T-helper 2 cell treated with Interferon-gamma antibody and Interleukin-4, amounts not matched to agents 5 μg/mL and 100 μg/mL, for 36 hours (primary cell): ENCODE measurements at regions not wholly inside any gene's neighbourhood (a gene's known extent, or its start where the extent isn't known, plus 50 kb on each side); places are given as distances from the start of the nearest gene placed in this dataset.
"Not testable (repeated sequence)": the region's sequence is repeated elsewhere in the genome, so short reads cannot be mapped to it uniquely, and the experiment has no call there.

Experiments
- DNase-seq: peaks from one replicate; pipeline ENCODE4 v3.0.0; 2021; ENCODE audit warnings: low spot score
- H3K27ac Mint-ChIP-seq: one replicate; pipeline ENCODE4 v1.8.0; 2021; ENCODE audit warnings: mild to moderate bottlenecking, mixed read lengths
- H3K27me3 Mint-ChIP-seq: one replicate; pipeline ENCODE4 v1.8.0; 2021; ENCODE audit warnings: low read depth, mixed read lengths
- H3K36me3 Mint-ChIP-seq: one replicate; pipeline ENCODE4 v1.8.0; 2021; ENCODE audit warnings: low read depth, mixed read lengths
- H3K4me1 Mint-ChIP-seq: one replicate; pipeline ENCODE4 v1.8.0; 2021; ENCODE audit warnings: low read depth, mixed read lengths
- H3K4me3 Mint-ChIP-seq: one replicate; pipeline ENCODE4 v1.8.0; 2022; ENCODE audit warnings: mild to moderate bottlenecking, moderate library complexity, mixed read lengths
- H3K9me3 Mint-ChIP-seq: one replicate; pipeline ENCODE4 v1.8.0; 2021; ENCODE audit warnings: mixed read lengths

DNA sequence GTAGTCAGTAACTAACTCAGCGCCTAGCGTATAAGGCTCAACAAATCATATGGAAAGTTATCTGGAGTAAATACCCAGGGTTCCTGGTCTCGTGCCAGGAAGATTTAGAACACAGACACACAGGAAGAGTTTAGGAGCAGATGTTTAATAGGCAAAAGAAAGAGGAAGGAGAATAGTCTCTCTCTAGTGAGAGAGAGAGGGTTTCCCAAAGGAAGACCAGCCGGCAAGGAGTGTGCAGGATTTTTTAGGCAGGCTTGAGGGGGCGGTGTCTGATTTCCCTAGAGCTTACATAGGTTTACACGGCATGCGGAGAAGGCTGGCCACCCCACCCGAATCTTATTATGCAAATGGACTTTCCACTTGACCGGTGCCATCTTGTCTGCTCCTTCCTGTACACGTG lies 284.0 kb upstream of the FRG1 start:
- H3K9me3 Mint-ChIP-seq = no peaks in the 10 kb centered on the region
- H3K36me3 Mint-ChIP-seq = no peaks in the 10 kb centered on the region
- peaks cover 6% of the 10 kb centered on the region for H3K4me1 Mint-ChIP-seq
- no peak overlapping the region for H3K27ac Mint-ChIP-seq
- no peaks in the 10 kb centered on the region for H3K27me3 Mint-ChIP-seq
- no peak overlapping the region for H3K4me3 Mint-ChIP-seq
- DNase-seq = no peak

DNA sequence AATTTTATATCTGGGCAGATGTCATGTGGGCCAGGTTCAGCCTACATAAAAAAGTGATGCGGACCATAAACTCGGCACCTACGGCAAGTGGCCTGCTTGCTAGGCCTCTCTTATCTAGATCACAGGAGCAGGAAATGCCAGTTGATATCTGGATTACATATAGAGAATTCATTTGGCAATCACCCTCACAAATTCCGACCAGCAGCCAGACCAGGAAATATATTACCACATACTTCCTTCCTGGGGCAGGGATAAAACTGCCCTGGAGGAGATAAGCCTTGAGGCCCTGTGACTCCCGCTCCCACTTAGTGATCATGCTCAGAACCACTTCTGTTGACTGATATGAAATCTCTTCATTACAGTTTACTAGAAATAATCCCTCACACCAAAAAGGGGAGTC lies 282.4 kb upstream of the FRG1 start:
- H3K36me3 Mint-ChIP-seq, H3K27me3 Mint-ChIP-seq, H3K4me1 Mint-ChIP-seq, H3K4me3 Mint-ChIP-seq, DNase-seq, H3K27ac Mint-ChIP-seq, H3K9me3 Mint-ChIP-seq: not testable (repeated sequence)

DNA sequence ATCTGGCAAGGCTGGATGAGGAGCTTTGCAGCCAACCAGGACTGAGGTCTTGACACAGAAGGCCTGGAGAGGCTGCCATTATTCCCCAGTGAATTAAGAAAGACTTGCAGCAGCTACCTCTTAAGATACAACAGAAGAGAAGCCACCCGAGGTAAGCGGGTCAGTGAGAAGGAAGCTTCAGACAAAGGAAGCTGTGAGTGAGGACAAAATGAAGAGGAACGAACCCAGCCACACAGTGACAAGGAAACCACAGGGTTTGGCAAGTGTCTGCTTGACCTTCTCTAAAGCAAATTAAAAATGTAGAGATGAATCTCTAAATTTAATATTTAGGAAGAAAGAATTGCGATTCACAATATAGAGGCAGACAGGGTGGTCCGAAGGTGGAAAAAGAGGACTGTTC lies 281.8 kb upstream of the FRG1 start:
- not testable (repeated sequence) for H3K9me3 Mint-ChIP-seq, H3K27me3 Mint-ChIP-seq, H3K4me1 Mint-ChIP-seq, H3K4me3 Mint-ChIP-seq, DNase-seq, H3K27ac Mint-ChIP-seq, H3K36me3 Mint-ChIP-seq

- H3K27ac Mint-ChIP-seq = no peak overlapping the region
- DNase-seq = peak; percentile 4
- H3K4me1 Mint-ChIP-seq = peaks cover 6% of the 10 kb centered on the region
- H3K4me3 Mint-ChIP-seq = no peak overlapping the region
- no peaks in the 10 kb centered on the region for H3K27me3 Mint-ChIP-seq
- no peaks in the 10 kb centered on the region for H3K36me3 Mint-ChIP-seq
- H3K9me3 Mint-ChIP-seq = no peaks in the 10 kb centered on the region
Observed at GRCh38 chr4:189659287-189659686, 281.4 kb upstream of the FRG1 start.

DNA sequence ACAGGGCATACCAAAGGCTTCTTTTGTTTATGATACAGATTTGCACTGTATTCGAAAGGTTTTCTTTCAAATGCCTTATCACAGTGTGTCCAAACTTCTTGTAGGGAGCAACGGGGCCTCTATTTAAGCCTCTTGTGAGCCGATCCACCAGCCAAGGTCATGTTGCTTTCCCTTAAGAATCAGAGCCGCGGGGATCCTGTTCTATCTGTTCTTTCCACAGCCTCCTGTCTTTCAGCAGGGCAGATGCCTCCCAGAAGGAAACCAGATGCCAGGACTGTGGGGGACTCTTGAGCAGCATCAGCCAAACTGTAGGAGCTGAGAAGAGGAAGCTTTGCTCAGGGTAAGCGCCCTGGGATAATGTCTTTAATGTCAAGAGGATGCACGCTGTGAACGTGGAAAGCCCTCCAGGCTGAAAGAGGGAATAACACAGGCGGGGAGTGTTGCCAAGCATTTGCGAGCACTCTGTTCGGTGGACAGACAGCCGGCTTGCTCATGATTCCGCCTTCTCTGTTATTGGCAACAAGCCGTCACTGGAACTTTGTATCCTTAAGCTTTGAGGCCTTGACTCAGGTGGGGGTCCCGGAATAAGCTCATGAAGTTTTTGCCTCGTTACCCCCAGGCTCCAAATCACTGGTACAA lies 279.8 kb upstream of the FRG1 start:
- Mint-ChIP-seq H3K27me3 (no peaks in the 10 kb centered on the region), H3K4me3 (no peak overlapping the region), H3K36me3 (no peaks in the 10 kb centered on the region), H3K9me3 (no peaks in the 10 kb centered on the region), H3K27ac (no peak overlapping the region), H3K4me1 (peaks cover 6% of the 10 kb centered on the region)
- DNase-seq = no peak

DNA sequence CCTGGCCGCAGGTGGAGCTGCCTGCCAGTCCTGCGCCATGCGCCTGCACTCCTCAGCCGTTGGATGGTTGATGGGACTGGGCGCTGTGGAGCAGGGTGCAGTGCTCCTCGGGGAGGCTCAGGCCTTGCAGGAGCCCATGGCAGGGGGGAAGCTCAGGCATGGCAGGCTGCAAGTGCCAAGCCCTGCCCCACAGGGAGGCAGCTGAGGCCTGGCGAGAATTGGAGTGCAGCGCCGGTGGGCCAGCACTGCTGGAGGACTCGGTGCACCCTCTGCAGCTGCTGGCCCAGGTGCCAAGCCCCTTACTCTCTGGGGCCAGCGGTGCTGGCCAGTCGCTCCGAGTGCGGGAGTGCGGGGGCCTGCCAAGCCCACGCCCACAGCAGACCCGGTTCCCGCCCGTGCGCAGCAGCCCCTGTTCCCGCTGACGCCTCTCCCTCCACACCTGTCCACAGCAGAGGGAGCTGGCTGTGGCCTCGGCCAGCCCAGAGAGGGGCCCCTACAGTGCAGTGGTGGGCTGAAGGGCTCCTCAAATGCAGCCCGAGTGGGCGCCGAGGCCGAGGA lies 275.9 kb upstream of the FRG1 start:
- no peaks in the 10 kb centered on the region for H3K27me3 Mint-ChIP-seq
- no peaks in the 10 kb centered on the region for H3K4me1 Mint-ChIP-seq
- no peak overlapping the region for H3K4me3 Mint-ChIP-seq
- DNase-seq = no peak
- no peaks in the 10 kb centered on the region for H3K9me3 Mint-ChIP-seq
- no peaks in the 10 kb centered on the region for H3K36me3 Mint-ChIP-seq
- H3K27ac Mint-ChIP-seq = no peak overlapping the region

DNA sequence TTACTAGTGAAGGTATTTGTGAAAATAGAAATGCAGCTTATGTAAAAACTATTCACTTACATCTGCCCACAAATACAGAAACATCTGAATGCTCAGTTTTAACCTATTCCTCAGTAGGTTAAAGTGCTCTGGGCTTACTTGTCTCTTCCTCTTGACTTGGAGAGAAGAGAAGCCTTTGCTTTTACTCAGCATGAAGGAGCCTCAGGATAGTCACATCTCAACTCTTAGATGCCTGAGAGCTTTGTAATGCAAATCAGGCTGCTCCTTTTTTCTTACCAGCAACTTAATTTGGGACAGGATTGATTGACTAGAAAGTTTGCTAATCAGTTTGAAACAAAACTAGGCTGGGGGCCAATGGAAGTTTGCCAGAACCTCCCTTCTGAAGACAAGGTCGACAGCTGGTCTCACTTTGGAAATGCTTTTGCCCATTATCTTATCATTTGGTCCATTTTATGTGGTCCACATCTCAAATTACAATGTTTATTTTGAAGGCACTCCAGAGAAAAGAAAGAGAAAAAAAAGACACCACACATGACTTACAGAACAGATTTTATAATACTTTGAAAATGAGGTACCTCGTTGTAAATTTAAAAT lies 274.9 kb upstream of the FRG1 start:
- not testable (repeated sequence) for H3K4me3 Mint-ChIP-seq, DNase-seq, H3K27me3 Mint-ChIP-seq, H3K4me1 Mint-ChIP-seq, H3K9me3 Mint-ChIP-seq, H3K36me3 Mint-ChIP-seq, H3K27ac Mint-ChIP-seq

GRCh38 chr4:189667386-189667785 lies 273.3 kb upstream of the FRG1 start:
- not testable (repeated sequence) for H3K4me1 Mint-ChIP-seq, DNase-seq, H3K9me3 Mint-ChIP-seq, H3K36me3 Mint-ChIP-seq, H3K27me3 Mint-ChIP-seq, H3K4me3 Mint-ChIP-seq, H3K27ac Mint-ChIP-seq

DNA sequence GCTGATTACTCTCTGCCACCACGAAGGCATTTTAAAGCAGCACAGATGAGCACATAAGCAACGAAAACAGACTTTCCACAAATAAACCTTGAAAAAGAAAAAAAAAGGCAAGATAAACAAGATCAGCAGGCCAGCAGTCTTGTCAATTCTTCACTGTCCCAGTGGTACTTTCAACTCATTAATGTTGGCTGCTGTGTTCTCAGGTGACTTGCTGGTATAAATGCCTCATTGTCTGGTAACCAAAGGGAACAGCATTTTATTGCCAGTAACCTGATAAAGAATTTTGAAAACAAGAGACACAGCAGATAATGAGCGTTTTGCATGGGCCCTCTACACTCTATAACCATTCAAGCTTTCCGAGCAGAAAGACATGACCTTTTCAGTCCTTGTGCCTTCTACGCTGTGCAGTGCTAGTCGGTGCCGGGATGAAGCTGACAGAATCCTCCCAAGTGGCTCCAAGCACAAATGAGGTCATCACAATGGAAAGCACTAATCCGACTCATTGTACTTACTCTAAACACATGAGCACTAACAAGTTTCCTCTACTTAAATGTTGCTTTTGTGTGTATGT lies 242.9 kb upstream of the FRG1 start:
- H3K27me3 Mint-ChIP-seq, DNase-seq, H3K4me3 Mint-ChIP-seq, H3K4me1 Mint-ChIP-seq, H3K9me3 Mint-ChIP-seq, H3K27ac Mint-ChIP-seq, H3K36me3 Mint-ChIP-seq: not testable (repeated sequence)

DNA sequence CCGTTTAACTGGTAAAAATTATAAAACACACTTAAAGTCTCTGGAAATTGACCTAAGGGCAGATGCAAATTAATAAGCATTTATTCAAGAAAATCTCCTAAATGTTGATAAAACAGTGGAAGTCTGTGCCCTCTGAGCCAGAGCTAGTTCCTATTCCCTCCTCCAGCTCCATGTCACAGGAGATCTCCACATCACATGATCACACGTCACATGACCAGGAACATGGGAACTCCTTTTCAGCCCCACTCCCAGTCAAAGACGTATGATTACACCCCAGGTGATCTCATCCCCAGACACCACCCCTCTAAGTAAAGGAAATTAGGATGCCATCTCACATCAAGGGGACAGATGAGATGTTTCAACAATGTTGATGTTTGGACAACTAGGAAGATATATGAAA lies 237.7 kb upstream of the FRG1 start:
- not testable (repeated sequence) for H3K27ac Mint-ChIP-seq, H3K9me3 Mint-ChIP-seq, H3K4me1 Mint-ChIP-seq, H3K27me3 Mint-ChIP-seq, H3K4me3 Mint-ChIP-seq, DNase-seq, H3K36me3 Mint-ChIP-seq

DNA sequence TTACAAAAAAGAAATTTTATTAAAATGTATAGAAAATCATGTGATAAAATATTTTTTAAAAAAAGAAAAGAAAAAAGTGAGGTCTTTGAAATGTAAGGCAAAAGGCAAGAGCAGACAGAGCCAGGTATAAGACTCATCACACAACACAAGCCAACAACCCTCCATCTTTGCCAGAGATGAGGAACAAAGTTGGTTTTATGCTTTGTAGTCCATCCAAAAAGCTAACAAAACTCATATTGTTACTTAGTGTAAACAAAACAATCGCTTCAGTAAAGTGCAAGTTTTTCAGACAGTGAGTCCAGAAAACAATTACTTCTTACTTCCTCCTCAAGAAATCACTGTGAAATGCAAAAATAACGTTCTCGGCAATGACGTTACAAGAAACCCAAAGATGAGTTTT lies 233.9 kb upstream of the FRG1 start:
- H3K4me3 Mint-ChIP-seq, H3K27ac Mint-ChIP-seq, H3K27me3 Mint-ChIP-seq, H3K9me3 Mint-ChIP-seq, H3K36me3 Mint-ChIP-seq, DNase-seq, H3K4me1 Mint-ChIP-seq: not testable (repeated sequence)

DNA sequence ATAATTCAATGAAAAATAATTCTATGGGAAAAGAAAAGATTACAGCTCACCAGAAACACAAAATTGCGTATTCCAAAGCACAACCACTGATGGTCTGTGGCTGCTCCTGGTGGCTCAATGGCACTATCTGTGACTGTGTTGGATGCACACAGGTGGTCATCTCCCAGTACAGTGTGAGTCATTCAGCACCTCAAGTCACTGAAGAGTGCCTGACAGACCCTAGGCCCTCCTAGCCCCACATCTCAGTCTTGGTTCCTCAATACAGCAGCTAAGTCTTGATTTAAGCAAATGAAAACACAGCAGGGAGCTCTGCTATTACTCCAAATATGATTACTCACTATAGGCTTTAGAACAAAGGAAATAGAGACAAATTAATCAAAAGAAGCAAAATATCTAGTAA lies 233.4 kb upstream of the FRG1 start:
- H3K4me1 Mint-ChIP-seq, H3K27ac Mint-ChIP-seq, H3K4me3 Mint-ChIP-seq, H3K27me3 Mint-ChIP-seq, DNase-seq, H3K9me3 Mint-ChIP-seq, H3K36me3 Mint-ChIP-seq: not testable (repeated sequence)

DNA sequence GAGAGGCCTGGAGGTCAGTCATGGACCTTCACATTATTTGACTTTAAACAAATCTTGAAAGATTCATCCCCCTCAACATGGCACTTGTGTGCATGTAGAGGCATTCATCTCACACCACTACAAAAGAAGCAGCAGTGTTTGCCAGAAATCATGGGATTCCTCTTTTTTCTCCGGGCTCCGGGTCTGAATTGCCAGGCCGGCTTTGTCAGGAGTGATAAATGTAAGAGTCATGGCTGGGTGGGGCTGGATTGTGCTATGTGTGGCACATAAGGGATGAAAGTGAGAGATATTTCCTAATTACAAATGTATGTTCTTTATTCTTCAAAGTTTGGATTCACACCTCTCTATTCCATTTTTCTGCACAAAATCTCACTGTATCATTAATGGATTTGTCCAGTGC lies 228.7 kb upstream of the FRG1 start:
- H3K27ac Mint-ChIP-seq, H3K4me3 Mint-ChIP-seq, H3K36me3 Mint-ChIP-seq, DNase-seq, H3K9me3 Mint-ChIP-seq, H3K4me1 Mint-ChIP-seq, H3K27me3 Mint-ChIP-seq: not testable (repeated sequence)

GRCh38 chr4:189721016-189721993 lies 219.4 kb upstream of the FRG1 start:
- not testable (repeated sequence) for H3K36me3 Mint-ChIP-seq, H3K9me3 Mint-ChIP-seq, H3K4me3 Mint-ChIP-seq, H3K4me1 Mint-ChIP-seq, DNase-seq, H3K27me3 Mint-ChIP-seq, H3K27ac Mint-ChIP-seq
